HCT116 (cell line): ENCODE measurements at regions not wholly inside any gene's neighbourhood (a gene's known extent, or its start where the extent isn't known, plus 50 kb on each side); places are given as distances from the start of the nearest gene placed in this dataset.

Experiments
- ATAC-seq: fragments of 200-7000 bp; cut with Tn5 transposase; 2 replicates; pipeline ENCODE4 v1.9.1; 2020; ENCODE audit warnings: mild to moderate bottlenecking, moderate library complexity
- BruUV-seq: library from RNA; stranded (reverse); fragments of 400-500 nt; replicated peaks from 2 replicates; lab custom pipeline; 2021; lab: Mats Ljungman, UMichigan
- CTCF ChIA-PET: fragments of 300-600 bp; sonication (Branson Sonifier 250); formaldehyde crosslinking; loops from one replicate; lab custom pipeline; 2021; ENCODE audit warnings: antibody characterized with exemption; lab: Charles Lee
- POLR2A ChIA-PET: fragments of 300-600, 350-600 bp; sonication (Branson Sonifier 250); formaldehyde crosslinking; loops from one replicate; lab custom pipeline; 2021; ENCODE audit warnings: antibody characterized with exemption; lab: Charles Lee
- RAD21 ChIA-PET, 2 experiments: fragments of 300-600 bp; sonication (Branson Sonifier 250); formaldehyde crosslinking; loops; one replicate each; lab custom pipeline; 2023; ENCODE audit warnings: low total read pairs in 2 of 2; ENCODE audit not compliant: uncharacterized antibody in 2 of 2, unreplicated experiment in 2 of 2, low non-redundant PET in 1 of 2; lab: Charles Lee
- DNase-seq: peaks from one replicate; pipeline ENCODE4 v3.0.0-alpha.2; 2010; ENCODE audit warnings: low read depth, low spot score
- H2AFZ ChIP-seq: fragments of 200-600 bp; shearing (Covaris generic), sonication (generic); 2 replicates; pipeline ENCODE4 v1.6.1; 2017; ENCODE audit warnings: low read depth, mixed run types, mixed read lengths, antibody characterized with exemption, low read length; ENCODE audit not compliant: poor library complexity, severe bottlenecking
- H3K27ac ChIP-seq: 2 replicates; pipeline ENCODE4 v1.5.1; 2012; ENCODE audit warnings: low read depth, low read length
- H3K27me3 ChIP-seq: fragments of 200-600 bp; sonication (generic); 2 replicates; pipeline ENCODE4 v1.6.1; 2016; ENCODE audit warnings: mixed run types, low read length, mixed read lengths; ENCODE audit not compliant: insufficient read depth
- H3K36me3 ChIP-seq, 2 experiments: fragments of 200-500 bp in 1 of 2; fragments of 200-600 bp in 1 of 2; sonication (Bioruptor generic) in 1 of 2; sonication (generic) in 1 of 2; 2 replicates each; pipeline versions ENCODE4 v1.5.1 to v1.6.1; 2014 to 2016; ENCODE audit warnings: low read length in 2 of 2, inconsistent platforms in 1 of 2, mixed read lengths in 1 of 2, mixed run types in 1 of 2; ENCODE audit not compliant: insufficient read depth in 2 of 2, control insufficient read depth in 1 of 2
- H3K4me1 ChIP-seq, 2 experiments: fragments of 200-600 bp in 1 of 2; sonication (generic) in 1 of 2; 2 replicates each; pipeline versions ENCODE4 v1.5.1 to v1.6.1; 2012 to 2017; ENCODE audit warnings: low read length in 2 of 2, inconsistent platforms in 1 of 2, mild to moderate bottlenecking in 1 of 2, mixed read lengths in 1 of 2, mixed run types in 1 of 2, moderate library complexity in 1 of 2; ENCODE audit not compliant: insufficient read depth in 2 of 2, control insufficient read depth in 1 of 2
- H3K4me2 ChIP-seq: fragments of 200-600 bp; sonication (generic); 2 replicates; pipeline ENCODE4 v1.6.1; 2017; ENCODE audit warnings: mixed run types, low read length, mixed read lengths
- H3K4me3 ChIP-seq, 2 experiments: fragments of 200-600 bp in 1 of 2; sonication (generic) in 1 of 2; replicated peaks in 1 of 2; 2 replicates each; pipeline ENCODE4 v1.5.1; 2011 to 2016; ENCODE audit warnings: low read length in 2 of 2, control low read depth in 1 of 2, low read depth in 1 of 2, mild to moderate bottlenecking in 1 of 2, mixed read lengths in 1 of 2, mixed run types in 1 of 2
- H3K79me2 ChIP-seq: fragments of 200-600 bp; sonication (generic); 2 replicates; pipeline ENCODE4 v1.6.1; 2017; ENCODE audit warnings: mild to moderate bottlenecking, mixed run types, low read length, moderate library complexity, mixed read lengths; ENCODE audit not compliant: insufficient read depth
- H3K9ac ChIP-seq: fragments of 200-600 bp; sonication (generic); 2 replicates; pipeline ENCODE4 v1.6.1; 2016; ENCODE audit warnings: low read length, mixed read lengths
- H3K9me2 ChIP-seq: fragments of 200-600 bp; sonication (generic), shearing (Covaris generic); 2 replicates; pipeline ENCODE4 v1.6.1; 2017; ENCODE audit warnings: mixed run types, mild to moderate bottlenecking, moderate library complexity; ENCODE audit not compliant: insufficient read depth
- H3K9me3 ChIP-seq, 2 experiments: fragments of 200-500 bp in 1 of 2; fragments of 200-600 bp in 1 of 2; sonication (Bioruptor generic) in 1 of 2; sonication (generic) in 1 of 2; 2 replicates each; pipeline ENCODE4 v1.6.1; 2014 to 2017; ENCODE audit warnings: low read length in 2 of 2, mixed read lengths in 2 of 2, inconsistent platforms in 1 of 2, low read depth in 1 of 2, mild to moderate bottlenecking in 1 of 2, mixed run types in 1 of 2, moderate library complexity in 1 of 2; ENCODE audit not compliant: control insufficient read depth in 1 of 2, insufficient read depth in 1 of 2
- H4K20me1 ChIP-seq: fragments of 200-600 bp; sonication (generic), shearing (Covaris generic); 2 replicates; pipeline ENCODE4 v1.6.1; 2017; ENCODE audit warnings: mixed run types, mild to moderate bottlenecking, moderate library complexity; ENCODE audit not compliant: insufficient read depth
- ATF3 ChIP-seq: IDR thresholded peaks from 2 replicates; pipeline ENCODE4 v1.6.1; 2012
- CBX3 ChIP-seq: IDR thresholded peaks from 2 replicates; pipeline ENCODE4 v1.6.1; 2012; ENCODE audit warnings: low read depth
- CEBPB ChIP-seq: IDR thresholded peaks from 2 replicates; pipeline ENCODE4 v1.6.1; 2012; ENCODE audit warnings: low read depth
- CTCF ChIP-seq, 3 experiments: fragments of 200-600 bp in 1 of 3; sonication (generic) in 1 of 3; IDR thresholded peaks in 2 of 3; conservative IDR thresholded peaks in 1 of 3; 2 replicates each; pipeline ENCODE4 v1.5.1; 2012 to 2017; ENCODE audit warnings: low read depth in 2 of 3, low read length in 2 of 3, antibody characterized with exemption in 1 of 3, borderline replicate concordance in 1 of 3, control low read depth in 1 of 3, mild to moderate bottlenecking in 1 of 3, mixed read lengths in 1 of 3, mixed run types in 1 of 3, moderate library complexity in 1 of 3; ENCODE audit not compliant: insufficient read depth in 1 of 3
- EGR1 ChIP-seq: IDR thresholded peaks from 2 replicates; pipeline ENCODE4 v1.6.1; 2012; ENCODE audit warnings: low read depth
- ELF1 ChIP-seq: IDR thresholded peaks from 2 replicates; pipeline ENCODE4 v1.6.1; 2012; ENCODE audit warnings: low read depth, borderline replicate concordance
- EZH2 ChIP-seq: fragments of 200-600 bp; sonication (generic); IDR thresholded peaks from 2 replicates; pipeline ENCODE4 v1.6.1; 2017; ENCODE audit warnings: antibody characterized with exemption, mixed run types
- EZH2phosphoT487 ChIP-seq: fragments of 200-600 bp; IDR thresholded peaks from 2 replicates; pipeline ENCODE4 v1.6.1; 2018; ENCODE audit warnings: antibody characterized with exemption, borderline replicate concordance
- FOSL1 ChIP-seq: IDR thresholded peaks from 2 replicates; pipeline ENCODE4 v1.6.1; 2012; ENCODE audit warnings: low read depth
- JUND ChIP-seq: IDR thresholded peaks from 2 replicates; pipeline ENCODE4 v1.6.1; 2012
- MAX ChIP-seq: IDR thresholded peaks from 2 replicates; pipeline ENCODE4 v1.6.1; 2012
- POLR2A ChIP-seq: IDR thresholded peaks from 2 replicates; pipeline ENCODE4 v1.7.0; 2011; ENCODE audit warnings: borderline replicate concordance; ENCODE audit not compliant: insufficient read depth, insufficient read length; ENCODE audit errors: extremely low read depth
- POLR2AphosphoS5 ChIP-seq: IDR thresholded peaks from 2 replicates; pipeline ENCODE4 v1.6.1; 2011; ENCODE audit warnings: mild to moderate bottlenecking, low read depth, low read length, moderate library complexity
- RAD21 ChIP-seq: IDR thresholded peaks from 2 replicates; pipeline ENCODE4 v1.6.1; 2012; ENCODE audit warnings: low read depth, mild to moderate bottlenecking
- REST ChIP-seq: IDR thresholded peaks from 2 replicates; pipeline ENCODE4 v1.6.1; 2012; ENCODE audit warnings: low read depth
- SP1 ChIP-seq: IDR thresholded peaks from 2 replicates; pipeline ENCODE4 v1.6.1; 2012; ENCODE audit warnings: low read depth
- TCF7L2 ChIP-seq: IDR thresholded peaks from 2 replicates; pipeline ENCODE4 v1.7.0; 2011; ENCODE audit warnings: borderline replicate concordance, inconsistent platforms; ENCODE audit not compliant: insufficient read depth, insufficient read length; ENCODE audit errors: extremely low read depth
- YY1 ChIP-seq: IDR thresholded peaks from 2 replicates; pipeline ENCODE4 v1.6.1; 2011; ENCODE audit warnings: low read length, low read depth, moderate library complexity, mild to moderate bottlenecking; ENCODE audit not compliant: insufficient replicate concordance; ENCODE audit errors: extremely low read depth
- ZBTB33 ChIP-seq: IDR thresholded peaks from 2 replicates; pipeline ENCODE4 v1.6.1; 2011; ENCODE audit warnings: mild to moderate bottlenecking, low read length, moderate library complexity; ENCODE audit not compliant: insufficient replicate concordance; ENCODE audit errors: extremely low read depth
- ZFX ChIP-seq: fragments of 450-650 bp; IDR thresholded peaks from 2 replicates; pipeline ENCODE4 v1.6.1; 2017
- intact Hi-C: fragments of 100-400 bp; cut with micrococcal nuclease; formaldehyde crosslinking; loops from 2 replicates; pipeline ENCODE4 v1.10.0; 2022

- Histone ChIP-seq H3K27ac (no peak overlapping the region), H3K9me3 (no peaks in the 10 kb centered on the region), H3K79me2 (no peaks in the 10 kb centered on the region), H3K9me2 (peaks cover 2% of the 10 kb centered on the region; the same call in 1 of the 2 replicates), H3K4me3 (no peak overlapping the region), H3K4me1 (no peaks in the 10 kb centered on the region), H3K27me3 (no peaks in the 10 kb centered on the region), H4K20me1 (no peaks in the 10 kb centered on the region), H3K9ac (no peak overlapping the region), H3K4me2 (no peak overlapping the region), H3K36me3 (no peaks in the 10 kb centered on the region)
- ChIA-PET POLR2A (no interaction called here), CTCF (no interaction called here), RAD21 (no interaction called here)
- intact Hi-C loops: no loop called here
- ATAC-seq (no peak), DNase-seq (no peak)
- BruUV-seq: no TSS peak
- TF ChIP-seq CEBPB: no peak
- no peak for TF ChIP-seq RAD21
- no peak for TF ChIP-seq SP1
- TF ChIP-seq POLR2A: no peak
- TF ChIP-seq ELF1: no peak
- no peak for TF ChIP-seq POLR2AphosphoS5
- no peak for TF ChIP-seq CBX3
- no peak for TF ChIP-seq MAX
- no peak for TF ChIP-seq EGR1
- no peak for TF ChIP-seq ATF3
- no peak for TF ChIP-seq ZFX
- TF ChIP-seq JUND: no peak
- TF ChIP-seq EZH2: no peak
- TF ChIP-seq EZH2phosphoT487: no peak
- no peak for TF ChIP-seq CTCF (IDR thresholded peaks at IDR 0.05 in 2 of 3, conservative IDR thresholded peaks at IDR 0.05 in 1 of 3; ENCODE audit: borderline replicate concordance in 1 of 3, insufficient read depth in 1 of 3, low read depth in 2 of 3, low read length in 2 of 3)
- no peak for TF ChIP-seq REST
- TF ChIP-seq TCF7L2: no peak
- no peak for TF ChIP-seq FOSL1
- TF ChIP-seq ZBTB33: no peak
- no peak for TF ChIP-seq YY1
- TF ChIP-seq, all 23 proteins: peak for 0
- no peak overlapping the region for H2AFZ ChIP-seq
Measured at GRCh38 chr1:192418552-192419285, 101.9 kb downstream of the RGS21 start.
